ENCODE measurements at regions not wholly inside any gene's neighbourhood (a gene's known extent, or its start where the extent isn't known, plus 50 kb on each side); places are given as distances from the start of the nearest gene placed in this dataset.
"Not testable (repeated sequence)": the region's sequence is repeated elsewhere in the genome, so short reads cannot be mapped to it uniquely, and the experiment has no call there.

- no peak for DNase-seq
Measured at GRCh38 chrX:45807572-45808425, 607.1 kb upstream of the DIPK2B start.

- no peak for DNase-seq
Measured at GRCh38 chrX:45806410-45807121, 605.9 kb upstream of the DIPK2B start.

- no peak for DNase-seq
Measured at GRCh38 chrX:45804276-45804675, 603.6 kb upstream of the DIPK2B start.

GRCh38 chrX:45803383-45803921 is 602.8 kb upstream of the DIPK2B start:
- no peak for DNase-seq

- no peak for DNase-seq
Measured at GRCh38 chrX:45801554-45801953, 600.9 kb upstream of the DIPK2B start.

- DNase-seq = not testable (repeated sequence)
Measured at GRCh38 chrX:45800746-45801453, 600.2 kb upstream of the DIPK2B start.

- DNase-seq = no peak
Measured at GRCh38 chrX:45799576-45799975, 598.9 kb upstream of the DIPK2B start.

GRCh38 chrX:45795546-45795945 is 594.9 kb upstream of the DIPK2B start:
- DNase-seq = no peak

GRCh38 chrX:45794995-45795337 is 594.3 kb upstream of the DIPK2B start:
- DNase-seq = no peak

GRCh38 chrX:45794323-45794994 is 593.8 kb upstream of the DIPK2B start:
- no peak for DNase-seq

GRCh38 chrX:45788941-45789348 is 588.3 kb upstream of the DIPK2B start:
- no peak for DNase-seq

GRCh38 chrX:45788315-45788714 is 587.6 kb upstream of the DIPK2B start:
- no peak for DNase-seq

- DNase-seq = no peak
Measured at GRCh38 chrX:45784590-45784989, 583.9 kb upstream of the DIPK2B start.

- DNase-seq = no peak
Measured at GRCh38 chrX:45783002-45783401, 582.3 kb upstream of the DIPK2B start.

- no peak for DNase-seq
Measured at GRCh38 chrX:45781901-45782553, 581.4 kb upstream of the DIPK2B start.

GRCh38 chrX:45778616-45779015 is 577.9 kb upstream of the DIPK2B start:
- DNase-seq = no peak

GRCh38 chrX:45777366-45777765 is 576.7 kb upstream of the DIPK2B start:
- DNase-seq = no peak

GRCh38 chrX:45775468-45775867 is 574.8 kb upstream of the DIPK2B start:
- DNase-seq = no peak

GRCh38 chrX:45774961-45775360 is 574.3 kb upstream of the DIPK2B start:
- no peak for DNase-seq

- no peak for DNase-seq
Measured at GRCh38 chrX:45773572-45773971, 572.9 kb upstream of the DIPK2B start.

- no peak for DNase-seq
Measured at GRCh38 chrX:45771560-45772340, 571.1 kb upstream of the DIPK2B start.

All from hindlimb muscle (tissue), 1 donor.